Kidney epithelial cell (primary cell): ENCODE measurements at regions not wholly inside any gene's neighbourhood (a gene's known extent, or its start where the extent isn't known, plus 50 kb on each side); places are given as distances from the start of the nearest gene placed in this dataset.

Experiments
- DNase-seq: peaks from one replicate; pipeline ENCODE4 v3.0.0-alpha.2; 2010; ENCODE audit warnings: low read depth
- H3K27me3 ChIP-seq: 2 replicates; pipeline ENCODE4 v1.6.0; 2011; ENCODE audit warnings: low read length; ENCODE audit not compliant: control insufficient read depth, insufficient read depth
- H3K36me3 ChIP-seq: 2 replicates; pipeline ENCODE4 v1.5.1; 2011; ENCODE audit warnings: low read length; ENCODE audit not compliant: control insufficient read depth, insufficient read depth
- H3K4me3 ChIP-seq: 2 replicates; pipeline ENCODE4 v1.5.1; 2011; ENCODE audit warnings: low read depth, mild to moderate bottlenecking, control low read depth, low read length
- TF ChIP-seq, protein P1 (sequence below): IDR thresholded peaks from 2 replicates; pipeline ENCODE4 v1.5.1; 2011; ENCODE audit warnings: mild to moderate bottlenecking, moderate library complexity, low read length, control low read depth, inconsistent platforms; ENCODE audit not compliant: insufficient read depth, poor library complexity, severe bottlenecking

- Histone ChIP-seq H3K27me3 (no peaks in the 10 kb centered on the region), H3K36me3 (no peaks in the 10 kb centered on the region), H3K4me3 (no peak overlapping the region)
- TF ChIP-seq, protein P1, sequence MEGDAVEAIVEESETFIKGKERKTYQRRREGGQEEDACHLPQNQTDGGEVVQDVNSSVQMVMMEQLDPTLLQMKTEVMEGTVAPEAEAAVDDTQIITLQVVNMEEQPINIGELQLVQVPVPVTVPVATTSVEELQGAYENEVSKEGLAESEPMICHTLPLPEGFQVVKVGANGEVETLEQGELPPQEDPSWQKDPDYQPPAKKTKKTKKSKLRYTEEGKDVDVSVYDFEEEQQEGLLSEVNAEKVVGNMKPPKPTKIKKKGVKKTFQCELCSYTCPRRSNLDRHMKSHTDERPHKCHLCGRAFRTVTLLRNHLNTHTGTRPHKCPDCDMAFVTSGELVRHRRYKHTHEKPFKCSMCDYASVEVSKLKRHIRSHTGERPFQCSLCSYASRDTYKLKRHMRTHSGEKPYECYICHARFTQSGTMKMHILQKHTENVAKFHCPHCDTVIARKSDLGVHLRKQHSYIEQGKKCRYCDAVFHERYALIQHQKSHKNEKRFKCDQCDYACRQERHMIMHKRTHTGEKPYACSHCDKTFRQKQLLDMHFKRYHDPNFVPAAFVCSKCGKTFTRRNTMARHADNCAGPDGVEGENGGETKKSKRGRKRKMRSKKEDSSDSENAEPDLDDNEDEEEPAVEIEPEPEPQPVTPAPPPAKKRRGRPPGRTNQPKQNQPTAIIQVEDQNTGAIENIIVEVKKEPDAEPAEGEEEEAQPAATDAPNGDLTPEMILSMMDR = no peak
- DNase-seq = no peak
Observed at GRCh38 chr12:92509156-92509738, 193.5 kb upstream of the PLEKHG7 start.

DNA sequence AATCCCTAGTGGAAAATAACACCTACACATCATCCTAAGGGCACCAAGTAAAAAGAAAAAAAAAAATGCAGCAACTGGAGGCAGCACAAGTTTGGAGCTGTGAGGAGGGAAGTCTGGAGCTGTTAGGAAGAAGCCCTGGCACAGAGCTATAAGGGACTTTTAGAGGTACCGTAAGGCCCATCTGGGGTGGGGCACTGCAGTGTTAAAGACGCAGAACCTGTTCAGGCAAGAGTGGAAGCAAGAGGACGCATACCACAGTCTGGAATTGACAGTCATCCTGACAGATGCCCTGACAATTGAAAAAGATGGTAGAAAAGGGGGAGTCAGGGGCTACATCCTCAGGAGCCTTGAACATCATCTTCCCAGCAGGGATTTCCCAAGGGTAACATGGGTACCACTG lies 195.9 kb upstream of the PLEKHG7 start:
- TF ChIP-seq, protein P1 = no peak
- H3K4me3 ChIP-seq = no peak overlapping the region
- DNase-seq = no peak
- no peaks in the 10 kb centered on the region for H3K27me3 ChIP-seq
- H3K36me3 ChIP-seq = no peaks in the 10 kb centered on the region

- H3K36me3 ChIP-seq = no peaks in the 10 kb centered on the region
- H3K27me3 ChIP-seq = no peaks in the 10 kb centered on the region
- TF ChIP-seq, protein P1 = no peak
- no peak for DNase-seq
- no peak overlapping the region for H3K4me3 ChIP-seq
Observed at GRCh38 chr12:92506460-92506859, 196.3 kb upstream of the PLEKHG7 start.

DNA sequence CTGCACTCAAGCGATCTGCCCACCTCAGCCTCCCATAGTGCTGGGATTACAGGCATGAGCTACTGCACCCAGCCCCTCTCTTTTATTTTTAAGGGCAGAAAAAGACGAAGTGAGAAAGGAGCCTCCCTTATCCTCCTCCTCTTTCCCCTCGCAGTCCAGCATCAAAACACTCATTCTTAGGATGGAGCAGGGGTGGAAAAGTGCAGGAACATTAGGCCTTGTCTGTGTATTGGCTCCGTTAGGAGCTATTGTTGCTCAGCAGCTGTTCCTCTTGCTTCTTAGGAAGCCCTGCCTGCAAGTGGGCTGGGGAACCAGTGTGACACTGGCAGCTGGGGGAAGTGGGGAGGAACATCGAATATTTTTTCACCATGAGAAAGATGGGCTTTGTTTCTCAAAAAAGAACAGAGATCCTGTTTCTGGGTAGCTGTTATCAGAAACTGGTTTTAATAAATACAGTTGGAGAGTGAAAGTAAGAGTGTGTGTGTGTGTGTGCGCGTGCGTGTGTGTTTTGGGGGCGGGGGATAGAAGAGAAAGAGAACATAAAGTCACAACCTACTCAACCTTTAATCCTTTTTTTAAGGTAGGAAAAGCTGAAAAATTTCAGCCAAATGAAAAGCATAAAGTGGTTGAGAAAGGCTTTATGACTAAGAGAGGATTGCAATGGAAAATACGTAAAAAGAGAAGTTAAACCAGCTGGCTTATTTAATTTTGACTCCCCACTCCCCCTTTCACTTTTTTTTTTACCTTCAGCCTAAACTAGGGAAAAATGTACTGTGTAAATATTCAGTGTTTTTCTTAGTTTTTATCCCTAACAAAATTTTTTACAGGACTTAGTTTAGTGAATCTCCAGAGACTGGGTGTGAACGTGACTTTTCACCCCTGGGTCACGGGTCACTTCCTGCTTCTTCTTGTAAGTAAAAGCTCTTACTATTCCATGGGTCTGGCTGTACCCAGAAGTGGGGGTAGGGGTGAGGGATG lies 197.2 kb upstream of the PLEKHG7 start:
- H3K36me3 ChIP-seq = no peaks in the 10 kb centered on the region
- TF ChIP-seq, protein P1 = no peak
- no peak overlapping the region for H3K4me3 ChIP-seq
- DNase-seq = no peak
- no peaks in the 10 kb centered on the region for H3K27me3 ChIP-seq

DNA sequence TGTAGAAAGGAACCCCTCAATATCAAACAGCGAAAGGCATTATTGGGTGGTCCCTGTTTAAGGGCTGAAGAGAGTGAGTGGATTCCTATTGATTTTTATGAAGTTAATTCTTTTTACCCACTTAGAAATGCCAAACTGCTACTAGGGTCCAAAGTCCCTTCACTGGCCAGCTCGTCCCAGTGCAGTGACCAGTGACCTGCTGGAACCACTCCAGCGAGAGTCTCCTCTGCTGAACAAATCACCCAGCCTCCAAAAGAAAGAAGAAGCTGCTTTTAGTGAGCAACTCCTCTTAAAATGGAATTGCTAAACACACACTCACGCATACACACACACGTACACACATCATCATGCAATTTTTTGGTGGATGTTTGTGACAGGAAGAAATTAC lies 198.2 kb upstream of the PLEKHG7 start:
- TF ChIP-seq, protein P1 = no peak
- H3K4me3 ChIP-seq = no peak overlapping the region
- no peaks in the 10 kb centered on the region for H3K27me3 ChIP-seq
- DNase-seq = no peak
- H3K36me3 ChIP-seq = no peaks in the 10 kb centered on the region
